GM12878 (cell line): ENCODE measurements at regions not wholly inside any gene's neighbourhood (a gene's known extent, or its start where the extent isn't known, plus 50 kb on each side); places are given as distances from the start of the nearest gene placed in this dataset.

Source experiments
- CBX5 ChIP-seq: sonication (generic); IDR thresholded peaks from 2 replicates; pipeline ENCODE4 v1.6.1; 2016; ENCODE audit warnings: low read depth, moderate library complexity, mild to moderate bottlenecking, inconsistent platforms
- CEBPB ChIP-seq, 2 experiments: fragments of 150-350 bp in 1 of 2; IDR thresholded peaks; 2 replicates each; pipeline ENCODE4 v1.6.1; 2012 to 2014; ENCODE audit warnings: low read depth in 2 of 2, low read length in 2 of 2, borderline replicate concordance in 1 of 2, inconsistent platforms in 1 of 2
- DPF2 ChIP-seq: fragments of 450-650 bp; IDR thresholded peaks from 2 replicates; pipeline ENCODE4 v1.6.1; 2017; ENCODE audit warnings: mild to moderate bottlenecking
- NR2C2 ChIP-seq: IDR thresholded peaks from 2 replicates; pipeline ENCODE4 v1.6.1; 2011; ENCODE audit warnings: borderline replicate concordance, low read depth; ENCODE audit not compliant: control insufficient read depth, insufficient read length
- SP1 ChIP-seq: IDR thresholded peaks from one replicate; pipeline ENCODE4 v1.6.1; 2011; ENCODE audit warnings: low read depth, low read length
- ZNF217 ChIP-seq: fragments of 450-650 bp; IDR thresholded peaks from 2 replicates; pipeline ENCODE4 v1.6.1; 2017; ENCODE audit warnings: antibody characterized with exemption, mild to moderate bottlenecking
- TF ChIP-seq, protein P1 (sequence below): fragments of 450-650 bp; IDR thresholded peaks from 2 replicates; pipeline ENCODE4 v1.6.1; 2016; ENCODE audit warnings: mild to moderate bottlenecking
- TF ChIP-seq, protein P2 (sequence below): fragments of 450-650 bp; IDR thresholded peaks from 2 replicates; pipeline ENCODE4 v1.6.1; 2016; ENCODE audit warnings: mild to moderate bottlenecking
- TF ChIP-seq, protein P3 (sequence below): fragments of 450-650 bp; IDR thresholded peaks from 2 replicates; pipeline ENCODE4 v1.6.1; 2017; ENCODE audit warnings: mild to moderate bottlenecking, moderate library complexity

DNA sequence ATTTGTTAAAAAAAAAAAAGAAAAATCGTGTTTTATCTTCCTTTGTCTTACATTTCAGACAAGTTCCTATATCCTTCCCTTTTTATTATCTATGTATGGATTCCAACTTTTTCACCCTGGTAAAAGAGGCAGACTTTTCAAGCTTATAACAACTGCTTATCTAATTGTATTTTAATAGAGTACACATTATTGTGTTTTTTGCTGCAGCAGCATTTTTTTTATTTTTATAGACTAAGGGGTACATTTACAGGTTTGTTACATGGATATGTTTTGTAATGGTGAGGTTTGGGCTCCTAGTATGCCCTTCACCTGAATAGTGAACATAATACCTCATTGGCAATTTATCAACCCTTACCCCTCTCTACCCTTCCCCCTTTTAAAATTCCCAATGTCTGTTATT lies 195.0 kb upstream of the RGMB start (continued):
- TF ChIP-seq, protein P1, sequence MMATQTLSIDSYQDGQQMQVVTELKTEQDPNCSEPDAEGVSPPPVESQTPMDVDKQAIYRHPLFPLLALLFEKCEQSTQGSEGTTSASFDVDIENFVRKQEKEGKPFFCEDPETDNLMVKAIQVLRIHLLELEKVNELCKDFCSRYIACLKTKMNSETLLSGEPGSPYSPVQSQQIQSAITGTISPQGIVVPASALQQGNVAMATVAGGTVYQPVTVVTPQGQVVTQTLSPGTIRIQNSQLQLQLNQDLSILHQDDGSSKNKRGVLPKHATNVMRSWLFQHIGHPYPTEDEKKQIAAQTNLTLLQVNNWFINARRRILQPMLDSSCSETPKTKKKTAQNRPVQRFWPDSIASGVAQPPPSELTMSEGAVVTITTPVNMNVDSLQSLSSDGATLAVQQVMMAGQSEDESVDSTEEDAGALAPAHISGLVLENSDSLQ = no peak
- no peak for TF ChIP-seq CBX5
- no peak for TF ChIP-seq SP1
- no peak for TF ChIP-seq ZNF217
- TF ChIP-seq DPF2 = no peak
- TF ChIP-seq, protein P2, sequence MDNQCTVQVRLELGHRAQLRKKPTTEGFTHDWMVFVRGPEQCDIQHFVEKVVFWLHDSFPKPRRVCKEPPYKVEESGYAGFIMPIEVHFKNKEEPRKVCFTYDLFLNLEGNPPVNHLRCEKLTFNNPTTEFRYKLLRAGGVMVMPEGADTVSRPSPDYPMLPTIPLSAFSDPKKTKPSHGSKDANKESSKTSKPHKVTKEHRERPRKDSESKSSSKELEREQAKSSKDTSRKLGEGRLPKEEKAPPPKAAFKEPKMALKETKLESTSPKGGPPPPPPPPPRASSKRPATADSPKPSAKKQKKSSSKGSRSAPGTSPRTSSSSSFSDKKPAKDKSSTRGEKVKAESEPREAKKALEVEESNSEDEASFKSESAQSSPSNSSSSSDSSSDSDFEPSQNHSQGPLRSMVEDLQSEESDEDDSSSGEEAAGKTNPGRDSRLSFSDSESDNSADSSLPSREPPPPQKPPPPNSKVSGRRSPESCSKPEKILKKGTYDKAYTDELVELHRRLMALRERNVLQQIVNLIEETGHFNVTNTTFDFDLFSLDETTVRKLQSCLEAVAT = no peak
- TF ChIP-seq, protein P3, sequence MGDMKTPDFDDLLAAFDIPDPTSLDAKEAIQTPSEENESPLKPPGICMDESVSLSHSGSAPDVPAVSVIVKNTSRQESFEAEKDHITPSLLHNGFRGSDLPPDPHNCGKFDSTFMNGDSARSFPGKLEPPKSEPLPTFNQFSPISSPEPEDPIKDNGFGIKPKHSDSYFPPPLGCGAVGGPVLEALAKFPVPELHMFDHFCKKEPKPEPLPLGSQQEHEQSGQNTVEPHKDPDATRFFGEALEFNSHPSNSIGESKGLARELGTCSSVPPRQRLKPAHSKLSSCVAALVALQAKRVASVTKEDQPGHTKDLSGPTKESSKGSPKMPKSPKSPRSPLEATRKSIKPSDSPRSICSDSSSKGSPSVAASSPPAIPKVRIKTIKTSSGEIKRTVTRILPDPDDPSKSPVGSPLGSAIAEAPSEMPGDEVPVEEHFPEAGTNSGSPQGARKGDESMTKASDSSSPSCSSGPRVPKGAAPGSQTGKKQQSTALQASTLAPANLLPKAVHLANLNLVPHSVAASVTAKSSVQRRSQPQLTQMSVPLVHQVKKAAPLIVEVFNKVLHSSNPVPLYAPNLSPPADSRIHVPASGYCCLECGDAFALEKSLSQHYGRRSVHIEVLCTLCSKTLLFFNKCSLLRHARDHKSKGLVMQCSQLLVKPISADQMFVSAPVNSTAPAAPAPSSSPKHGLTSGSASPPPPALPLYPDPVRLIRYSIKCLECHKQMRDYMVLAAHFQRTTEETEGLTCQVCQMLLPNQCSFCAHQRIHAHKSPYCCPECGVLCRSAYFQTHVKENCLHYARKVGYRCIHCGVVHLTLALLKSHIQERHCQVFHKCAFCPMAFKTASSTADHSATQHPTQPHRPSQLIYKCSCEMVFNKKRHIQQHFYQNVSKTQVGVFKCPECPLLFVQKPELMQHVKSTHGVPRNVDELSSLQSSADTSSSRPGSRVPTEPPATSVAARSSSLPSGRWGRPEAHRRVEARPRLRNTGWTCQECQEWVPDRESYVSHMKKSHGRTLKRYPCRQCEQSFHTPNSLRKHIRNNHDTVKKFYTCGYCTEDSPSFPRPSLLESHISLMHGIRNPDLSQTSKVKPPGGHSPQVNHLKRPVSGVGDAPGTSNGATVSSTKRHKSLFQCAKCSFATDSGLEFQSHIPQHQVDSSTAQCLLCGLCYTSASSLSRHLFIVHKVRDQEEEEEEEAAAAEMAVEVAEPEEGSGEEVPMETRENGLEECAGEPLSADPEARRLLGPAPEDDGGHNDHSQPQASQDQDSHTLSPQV = no peak
- no peak for TF ChIP-seq NR2C2
- TF ChIP-seq CEBPB (IDR thresholded peaks at IDR 0.05; ENCODE audit: borderline replicate concordance in 1 of 2, low read depth in 2 of 2, low read length in 2 of 2) = no peak
